ENCODE measurements at regions not wholly inside any gene's neighbourhood (a gene's known extent, or its start where the extent isn't known, plus 50 kb on each side); places are given as distances from the start of the nearest gene placed in this dataset.

- TF ChIP-seq CTCF (IDR thresholded peaks at IDR 0.05; ENCODE audit: control insufficient read depth, extremely low read depth, insufficient read depth), result no peak
- no peak for DNase-seq (ENCODE audit: low read depth)
- no peak overlapping the region for H3K4me3 ChIP-seq (ENCODE audit: low read depth, low read length)
Observed at GRCh38 chr2:129761569-129762021, 217.9 kb upstream of the RAB6C start.

DNA sequence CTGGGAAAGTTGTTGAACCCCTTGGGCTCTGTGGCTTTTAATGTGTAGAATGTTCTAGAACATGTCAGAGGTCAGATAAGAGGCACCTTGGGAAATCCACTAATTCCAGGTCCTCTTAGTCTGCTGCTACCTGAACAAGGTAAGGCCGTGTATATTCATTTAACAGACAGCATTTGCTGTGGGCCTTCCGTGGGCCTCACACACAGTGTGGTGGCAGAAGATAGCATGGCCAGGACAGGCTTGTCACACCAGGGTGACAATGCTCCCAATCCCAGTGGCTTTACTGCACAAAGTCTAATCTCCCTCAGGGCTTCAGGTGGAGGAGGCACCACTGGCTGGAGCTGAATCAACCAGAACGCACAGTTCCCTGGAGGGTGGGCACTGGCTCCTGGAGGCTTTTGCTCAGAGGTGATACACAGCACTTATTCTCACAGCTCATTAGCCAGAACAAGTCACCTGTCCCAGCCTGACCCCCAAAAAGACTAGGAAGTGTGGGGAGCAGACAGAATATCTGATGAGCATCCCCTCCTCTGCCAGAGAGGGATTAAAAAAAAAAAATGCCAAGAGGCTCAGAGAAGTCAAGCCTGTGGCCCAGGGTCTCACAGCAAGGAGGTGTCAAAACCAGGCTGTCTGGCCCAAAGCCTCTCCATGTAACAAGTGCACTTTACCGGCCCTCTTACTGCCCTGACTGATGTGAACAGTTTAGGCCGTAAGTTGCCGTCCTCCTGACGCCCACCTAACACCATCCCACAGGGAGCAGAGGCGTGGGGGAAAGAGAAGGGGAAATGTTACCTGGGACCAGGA is 216.9 kb upstream of the RAB6C start:
- TF ChIP-seq CTCF (IDR thresholded peaks at IDR 0.05; ENCODE audit: control insufficient read depth, extremely low read depth, insufficient read depth), result no peak
- no peak overlapping the region for H3K4me3 ChIP-seq (ENCODE audit: low read depth, low read length)
- no peak for DNase-seq (ENCODE audit: low read depth)

- no peak for TF ChIP-seq CTCF (IDR thresholded peaks at IDR 0.05; ENCODE audit: control insufficient read depth, extremely low read depth, insufficient read depth)
Observed at GRCh38 chr2:129763190-129763846, 216.1 kb upstream of the RAB6C start.

DNA sequence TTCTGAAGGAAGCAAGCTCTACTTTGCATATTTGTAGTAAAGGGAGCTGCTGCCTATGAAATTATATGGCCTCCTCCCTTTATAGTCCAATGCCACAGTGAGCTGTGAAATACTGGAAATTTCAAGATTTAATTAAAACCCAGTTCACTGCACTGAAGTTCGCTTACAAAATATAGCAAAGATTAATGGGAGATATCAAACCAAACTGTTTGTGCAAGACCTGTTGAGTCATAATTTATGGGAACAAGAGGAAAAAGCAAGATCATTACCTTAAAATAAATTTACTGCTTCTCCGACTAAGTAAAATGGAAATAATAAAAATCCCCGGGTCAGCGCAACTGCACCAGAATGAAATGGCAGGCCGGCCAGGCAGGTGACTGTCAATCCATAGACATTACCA is 215.5 kb upstream of the RAB6C start:
- no peak overlapping the region for H3K4me3 ChIP-seq (ENCODE audit: low read depth, low read length)
- no peak for DNase-seq (ENCODE audit: low read depth)
- no peak for TF ChIP-seq CTCF (IDR thresholded peaks at IDR 0.05; ENCODE audit: control insufficient read depth, extremely low read depth, insufficient read depth)

More at GRCh38 chr2:129763190-129763846, 216.1 kb upstream of the RAB6C start:
- no peak for DNase-seq (ENCODE audit: low read depth)
- H3K4me3 ChIP-seq (ENCODE audit: low read depth, low read length), result no peak overlapping the region

GRCh38 chr2:129764376-129765325 is 214.8 kb upstream of the RAB6C start:
- no peak for DNase-seq (ENCODE audit: low read depth)
- peak; percentile 35 for TF ChIP-seq CTCF (IDR thresholded peaks at IDR 0.05; ENCODE audit: control insufficient read depth, extremely low read depth, insufficient read depth)
- H3K4me3 ChIP-seq (ENCODE audit: low read depth, low read length), result no peak overlapping the region

GRCh38 chr2:129765326-129765677 is 214.2 kb upstream of the RAB6C start:
- no peak overlapping the region for H3K4me3 ChIP-seq (ENCODE audit: low read depth, low read length)
- DNase-seq (ENCODE audit: low read depth), result no peak
- TF ChIP-seq CTCF (IDR thresholded peaks at IDR 0.05; ENCODE audit: control insufficient read depth, extremely low read depth, insufficient read depth), result no peak

Measured in LNCaP clone FGC (cell line).